ENCODE measurements at regions not wholly inside any gene's neighbourhood (a gene's known extent, or its start where the extent isn't known, plus 50 kb on each side); places are given as distances from the start of the nearest gene placed in this dataset.

- DNase-seq (ENCODE audit: low read depth in 2 of 2) = no peak
Measured at GRCh38 chr5:86029308-86029707, 588.4 kb upstream of the COX7C start.

- no peak for DNase-seq (ENCODE audit: low read depth in 2 of 2)
Measured at GRCh38 chr5:86030753-86031152, 587.0 kb upstream of the COX7C start.

GRCh38 chr5:86038566-86038965 is 579.2 kb upstream of the COX7C start:
- no peak for DNase-seq (ENCODE audit: low read depth in 2 of 2)

DNA sequence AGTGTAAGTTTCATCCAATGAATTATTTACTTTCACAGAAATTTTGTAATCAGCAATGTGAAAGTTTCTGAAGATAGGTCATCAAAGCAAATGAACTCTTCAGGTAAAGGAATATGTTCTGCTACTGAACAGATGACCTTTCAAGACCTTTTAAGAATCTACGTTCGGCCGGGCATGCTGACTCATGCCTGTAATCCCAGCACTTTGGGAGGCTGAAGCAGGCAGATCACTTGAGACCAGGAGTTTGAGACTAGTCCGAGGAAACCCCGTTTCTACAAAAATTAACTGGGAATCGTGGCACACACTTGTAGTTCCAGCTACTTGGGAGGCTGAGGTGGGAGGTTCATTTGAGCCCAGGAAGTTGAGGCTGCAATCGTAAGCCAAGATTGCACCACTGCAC is 578.4 kb upstream of the COX7C start:
- no peak for DNase-seq (ENCODE audit: low read depth in 2 of 2)

DNA sequence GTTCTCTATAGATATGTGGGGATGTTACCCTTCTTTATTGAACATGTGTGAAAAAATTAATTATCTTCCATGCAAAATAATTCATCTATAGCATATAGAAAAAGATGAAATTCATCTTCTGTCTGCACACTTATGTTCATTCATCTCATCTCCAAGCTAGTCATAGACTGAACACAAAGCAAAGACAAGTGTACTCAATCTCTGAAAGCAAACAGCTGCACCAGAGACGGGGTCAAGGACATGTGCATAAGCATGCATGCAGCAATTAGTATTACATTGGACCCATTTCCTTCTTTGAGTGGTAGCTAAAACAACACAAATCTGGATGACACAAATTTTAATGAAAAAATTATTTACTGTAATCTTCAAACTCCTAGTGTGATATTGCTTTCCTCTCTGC is 547.0 kb upstream of the COX7C start:
- no peak for DNase-seq (ENCODE audit: low read depth in 2 of 2)

DNA sequence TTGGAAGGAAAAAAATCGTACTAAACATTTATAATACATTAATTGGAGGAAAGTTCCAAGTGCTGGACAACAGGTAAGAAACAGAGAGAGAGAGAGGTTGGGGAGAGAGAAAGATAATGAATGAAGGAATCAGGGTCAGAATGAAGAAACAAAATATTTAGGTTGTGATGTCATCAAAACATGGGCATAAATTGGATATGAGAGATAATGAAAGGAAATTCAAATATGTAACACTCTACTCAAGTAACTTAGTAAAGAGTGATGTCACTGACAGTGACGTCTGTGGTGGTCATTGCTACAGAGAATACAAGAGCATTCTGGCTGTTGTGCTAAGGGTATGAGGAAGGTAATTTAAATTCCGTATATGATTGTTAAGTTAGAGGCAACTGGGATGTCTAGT is 543.4 kb upstream of the COX7C start:
- DNase-seq (ENCODE audit: low read depth in 2 of 2) = no peak

DNA sequence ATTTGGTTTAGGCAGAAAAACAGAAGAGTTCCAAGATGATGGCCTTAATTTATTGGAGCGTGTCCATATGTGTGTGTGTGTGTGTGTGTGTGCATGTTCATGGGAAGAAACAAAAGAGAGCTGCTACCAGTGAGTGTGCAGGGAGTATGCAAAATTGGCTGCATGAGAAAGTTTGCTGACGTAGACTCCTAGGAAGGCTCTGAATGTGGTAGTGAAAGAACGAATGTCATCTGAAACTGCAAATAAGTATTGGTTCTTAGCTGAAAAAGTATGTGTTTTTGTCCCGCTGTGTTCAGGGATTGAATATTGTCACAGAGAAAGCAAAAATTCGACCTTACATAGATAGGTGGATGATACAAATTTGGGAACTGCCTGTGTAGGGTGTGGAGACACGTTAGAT is 542.6 kb upstream of the COX7C start:
- DNase-seq (ENCODE audit: low read depth in 2 of 2) = no peak

GRCh38 chr5:86095092-86095491 is 522.6 kb upstream of the COX7C start:
- no peak for DNase-seq (ENCODE audit: low read depth in 2 of 2)

DNA sequence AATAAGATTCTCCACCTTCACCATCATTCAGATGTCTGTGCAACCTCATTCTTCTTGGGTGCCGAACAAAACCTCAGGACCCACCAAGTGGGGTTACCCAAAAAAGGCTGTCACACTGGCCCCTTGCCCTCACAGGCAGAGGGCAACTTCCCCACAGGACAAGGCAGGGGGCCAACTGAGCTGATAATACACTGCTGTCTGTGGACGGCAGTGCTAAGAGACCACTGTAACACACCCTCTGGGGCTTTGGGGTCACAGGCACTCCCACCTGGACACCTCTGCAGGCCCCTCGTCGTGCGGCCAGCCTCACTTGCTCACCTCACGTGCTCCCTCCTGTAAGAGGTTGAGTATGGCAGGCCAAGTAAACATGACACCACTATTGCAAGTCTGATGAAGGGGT is 515.8 kb upstream of the COX7C start:
- DNase-seq (ENCODE audit: low read depth in 2 of 2) = no peak

GRCh38 chr5:86108825-86109224 is 508.9 kb upstream of the COX7C start:
- DNase-seq (ENCODE audit: low read depth in 2 of 2) = no peak

GRCh38 chr5:86112249-86112648 is 505.5 kb upstream of the COX7C start:
- DNase-seq (ENCODE audit: low read depth in 2 of 2) = no peak

- DNase-seq (ENCODE audit: low read depth in 2 of 2) = no peak
Measured at GRCh38 chr5:86115164-86115563, 502.6 kb upstream of the COX7C start.

DNA sequence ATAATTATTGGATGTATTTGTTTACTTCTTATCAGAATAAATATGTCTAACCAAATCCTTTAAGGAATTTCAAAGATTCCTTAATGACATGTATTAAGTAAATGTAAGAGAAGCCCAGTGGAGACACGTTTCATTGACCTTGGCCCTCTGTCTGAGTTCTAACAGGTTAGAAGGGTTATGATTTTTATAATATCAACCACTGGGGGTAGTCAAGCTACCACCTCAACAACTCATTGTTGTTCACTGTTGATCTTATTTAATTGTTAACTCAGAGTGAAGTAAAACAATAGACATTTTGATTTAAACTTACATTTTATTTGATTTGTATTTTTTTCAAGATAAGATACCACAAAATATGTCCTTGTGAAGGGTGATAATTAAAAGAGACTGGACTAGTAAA is 499.2 kb upstream of the COX7C start:
- DNase-seq (ENCODE audit: low read depth in 2 of 2) = no peak

DNA sequence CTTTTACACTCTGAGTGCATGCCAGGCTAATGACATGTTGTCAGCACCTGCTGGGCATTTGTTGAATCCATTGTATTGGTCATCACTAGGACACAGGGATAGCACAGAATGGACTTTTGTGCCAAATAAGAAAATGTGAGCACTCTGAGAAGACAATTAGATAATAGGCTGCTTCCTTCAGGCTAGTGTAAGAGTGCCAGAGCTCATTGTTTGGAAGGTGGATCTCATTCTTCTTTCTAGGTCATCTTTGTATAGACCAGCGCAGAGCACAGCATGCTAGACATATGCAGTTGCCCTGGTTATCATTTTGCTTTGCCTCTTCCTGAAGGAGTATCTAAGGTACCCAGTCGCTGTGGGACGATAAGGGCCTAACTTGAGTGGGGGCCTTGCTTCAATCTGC is 493.4 kb upstream of the COX7C start:
- DNase-seq (ENCODE audit: low read depth in 2 of 2) = no peak

DNA sequence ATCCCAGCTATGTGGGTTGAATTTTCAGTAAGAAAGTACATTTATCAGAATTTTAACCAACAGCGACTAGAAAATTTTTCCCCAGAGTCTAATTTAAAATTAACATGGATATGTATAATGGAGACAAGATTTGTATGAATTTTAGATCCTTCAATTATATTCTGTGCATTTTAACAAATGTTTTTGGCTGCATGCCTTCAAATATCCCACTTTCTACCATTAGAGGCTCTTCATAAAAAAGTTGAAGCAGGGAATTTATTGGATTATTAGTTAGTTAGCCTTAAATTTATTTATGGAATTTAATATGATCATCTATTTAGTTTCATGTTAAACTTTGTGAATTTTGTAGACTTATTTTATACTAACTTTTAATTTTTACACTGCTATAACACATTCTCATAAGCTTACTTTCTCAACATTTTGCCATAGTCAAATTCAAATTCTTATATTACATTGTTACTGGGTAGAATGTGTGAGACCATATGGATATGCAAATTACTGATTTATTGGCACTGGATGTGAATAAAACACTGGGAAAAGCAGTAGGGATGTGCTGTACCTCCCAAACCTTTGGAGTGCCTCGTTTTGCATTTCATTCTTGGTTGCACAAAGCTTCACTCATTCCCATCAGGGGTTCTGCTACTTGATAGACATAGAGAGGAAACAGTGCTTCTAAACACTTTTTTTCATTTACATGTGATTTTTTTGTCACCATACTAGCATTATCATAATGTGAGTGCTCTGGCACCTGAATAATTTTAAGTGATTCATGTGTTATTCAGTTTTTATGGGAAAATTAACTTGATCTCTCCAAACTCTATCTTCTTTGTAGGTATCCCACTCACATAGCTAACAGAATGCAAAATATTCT is 491.8 kb upstream of the COX7C start:
- no peak for DNase-seq (ENCODE audit: low read depth in 2 of 2)

GRCh38 chr5:86127696-86128095 is 490.0 kb upstream of the COX7C start:
- no peak for DNase-seq (ENCODE audit: low read depth in 2 of 2)

GRCh38 chr5:86129009-86129408 is 488.7 kb upstream of the COX7C start:
- DNase-seq (ENCODE audit: low read depth in 2 of 2) = no peak

- no peak for DNase-seq (ENCODE audit: low read depth in 2 of 2)
Measured at GRCh38 chr5:86137297-86137696, 480.4 kb upstream of the COX7C start.

DNA sequence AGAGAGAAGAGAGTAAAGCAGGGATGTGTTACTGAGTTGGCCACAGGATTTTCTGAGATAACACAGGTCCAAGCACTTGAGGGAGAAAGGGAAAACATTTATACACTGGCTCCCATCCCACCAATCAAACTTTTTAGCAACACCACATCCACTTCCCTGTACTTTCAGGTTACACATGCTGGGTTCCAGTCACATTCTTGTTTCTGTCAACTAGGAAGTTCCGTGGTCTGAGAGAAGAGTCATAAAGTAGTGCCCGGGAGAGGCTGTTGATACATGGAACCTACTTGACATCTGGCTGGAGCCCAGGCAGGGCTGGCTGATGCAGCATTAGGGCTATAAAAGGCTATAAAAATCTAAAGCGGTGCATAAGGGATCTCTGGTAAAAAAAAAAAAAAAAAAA is 473.9 kb upstream of the COX7C start:
- DNase-seq (ENCODE audit: low read depth in 2 of 2) = no peak

DNA sequence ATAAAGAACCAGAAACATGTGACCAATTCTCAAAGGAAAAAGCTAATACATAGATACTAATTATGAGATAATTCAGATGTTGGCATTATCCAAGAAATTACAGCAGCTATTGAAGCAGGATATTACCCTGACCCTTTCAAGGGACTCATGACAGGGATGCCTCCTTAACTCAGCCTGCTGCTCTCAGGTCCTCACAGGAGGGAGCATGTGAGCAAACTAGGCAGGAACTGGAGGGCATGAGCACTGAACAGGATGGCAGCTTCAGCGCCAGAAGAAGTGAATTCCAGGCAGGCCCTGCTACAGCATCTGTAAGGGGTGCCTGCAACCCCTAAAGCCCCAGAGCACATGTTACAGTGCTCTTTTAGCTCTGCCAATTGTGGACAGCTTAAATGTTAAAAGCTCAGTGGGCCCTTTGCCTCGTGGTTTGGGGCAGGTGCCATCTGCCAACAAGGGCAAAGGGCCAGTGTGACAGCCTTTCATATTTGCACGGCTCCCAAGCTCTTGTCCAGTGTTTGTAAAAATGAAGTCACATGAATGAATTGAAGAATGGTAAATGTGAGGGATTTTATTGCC is 464.7 kb upstream of the COX7C start:
- DNase-seq (ENCODE audit: low read depth in 2 of 2) = no peak

DNA sequence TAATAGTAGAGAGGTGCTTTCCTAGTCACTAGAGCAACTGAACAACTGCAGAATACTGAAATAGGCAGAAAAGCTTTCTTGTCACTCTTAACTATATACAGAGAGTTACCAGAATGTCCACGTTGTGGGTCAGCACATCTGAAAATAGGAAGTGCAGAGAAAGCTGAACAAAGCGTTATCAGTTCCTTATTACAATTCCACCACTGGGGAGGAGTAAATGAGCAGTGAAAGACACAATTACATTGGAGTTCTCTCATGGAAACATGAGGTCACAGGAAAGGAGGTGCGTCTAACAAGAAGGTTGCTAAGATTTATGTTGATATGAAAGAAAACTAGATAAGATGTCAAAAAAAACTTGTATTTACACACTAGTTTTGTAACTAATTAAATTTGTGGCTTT is 461.9 kb upstream of the COX7C start:
- DNase-seq (ENCODE audit: low read depth in 2 of 2) = no peak

GRCh38 chr5:86170194-86170593 is 447.5 kb upstream of the COX7C start:
- DNase-seq (ENCODE audit: low read depth in 2 of 2) = no peak

DNA sequence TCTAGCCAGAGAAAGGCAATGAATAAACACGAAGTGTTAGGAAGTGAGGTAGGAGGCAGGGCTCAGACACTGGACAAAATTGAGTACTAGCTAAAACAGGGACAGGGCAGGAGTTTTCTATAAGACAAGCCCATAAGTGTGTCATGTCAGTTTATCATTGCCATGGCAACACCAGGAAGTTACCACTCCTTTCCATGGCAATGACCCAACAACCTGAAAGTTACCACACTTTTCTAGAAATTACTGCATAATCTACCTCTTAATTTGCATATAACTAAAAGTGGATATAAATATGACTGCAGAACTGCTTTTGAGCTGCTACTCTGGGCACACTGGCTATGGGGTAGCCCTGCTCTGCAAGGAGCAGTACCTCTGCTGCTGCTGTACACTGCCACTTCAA is 442.5 kb upstream of the COX7C start:
- DNase-seq (ENCODE audit: low read depth in 2 of 2) = no peak

- DNase-seq (ENCODE audit: low read depth in 2 of 2) = no peak
Measured at GRCh38 chr5:86199287-86199686, 418.5 kb upstream of the COX7C start.

Measured in fibroblast of skin of left quadriceps (primary cell).